ENCODE measurements at regions not wholly inside any gene's neighbourhood (a gene's known extent, or its start where the extent isn't known, plus 50 kb on each side); places are given as distances from the start of the nearest gene placed in this dataset.
"Not testable (repeated sequence)": the region's sequence is repeated elsewhere in the genome, so short reads cannot be mapped to it uniquely, and the experiment has no call there.

GRCh38 chr1:22210636-22211035 is 67.7 kb upstream of the WNT4 start:
- DNase-seq (ENCODE audit: low read depth), result no peak
- TF ChIP-seq, protein P1, sequence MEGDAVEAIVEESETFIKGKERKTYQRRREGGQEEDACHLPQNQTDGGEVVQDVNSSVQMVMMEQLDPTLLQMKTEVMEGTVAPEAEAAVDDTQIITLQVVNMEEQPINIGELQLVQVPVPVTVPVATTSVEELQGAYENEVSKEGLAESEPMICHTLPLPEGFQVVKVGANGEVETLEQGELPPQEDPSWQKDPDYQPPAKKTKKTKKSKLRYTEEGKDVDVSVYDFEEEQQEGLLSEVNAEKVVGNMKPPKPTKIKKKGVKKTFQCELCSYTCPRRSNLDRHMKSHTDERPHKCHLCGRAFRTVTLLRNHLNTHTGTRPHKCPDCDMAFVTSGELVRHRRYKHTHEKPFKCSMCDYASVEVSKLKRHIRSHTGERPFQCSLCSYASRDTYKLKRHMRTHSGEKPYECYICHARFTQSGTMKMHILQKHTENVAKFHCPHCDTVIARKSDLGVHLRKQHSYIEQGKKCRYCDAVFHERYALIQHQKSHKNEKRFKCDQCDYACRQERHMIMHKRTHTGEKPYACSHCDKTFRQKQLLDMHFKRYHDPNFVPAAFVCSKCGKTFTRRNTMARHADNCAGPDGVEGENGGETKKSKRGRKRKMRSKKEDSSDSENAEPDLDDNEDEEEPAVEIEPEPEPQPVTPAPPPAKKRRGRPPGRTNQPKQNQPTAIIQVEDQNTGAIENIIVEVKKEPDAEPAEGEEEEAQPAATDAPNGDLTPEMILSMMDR (IDR thresholded peaks at IDR 0.05; ENCODE audit: insufficient read depth, low read length), result no peak
- H3K4me3 ChIP-seq (ENCODE audit: low read depth, low read length), result no peak overlapping the region

DNA sequence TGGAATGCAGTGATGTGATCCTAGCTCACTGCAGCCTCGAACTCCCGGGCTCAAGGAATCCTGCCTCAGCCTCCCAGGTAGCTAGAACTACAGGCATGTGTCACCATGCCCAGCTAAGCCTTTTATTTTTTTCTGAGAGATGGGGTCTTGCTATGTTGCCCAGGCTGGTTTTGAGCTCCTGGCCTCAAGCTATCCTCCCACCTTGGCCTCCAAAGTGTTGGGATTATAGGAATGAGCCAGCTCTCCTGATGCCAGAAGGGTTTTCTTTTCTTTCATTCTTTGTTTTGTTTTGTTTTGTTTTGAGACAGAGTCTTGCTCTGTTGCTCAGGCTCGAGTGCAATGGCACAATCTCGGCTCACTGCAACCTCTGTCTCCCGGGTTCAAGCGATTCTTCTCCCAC is 68.6 kb upstream of the WNT4 start:
- DNase-seq (ENCODE audit: low read depth); H3K4me3 ChIP-seq (ENCODE audit: low read depth, low read length): not testable (repeated sequence)

DNA sequence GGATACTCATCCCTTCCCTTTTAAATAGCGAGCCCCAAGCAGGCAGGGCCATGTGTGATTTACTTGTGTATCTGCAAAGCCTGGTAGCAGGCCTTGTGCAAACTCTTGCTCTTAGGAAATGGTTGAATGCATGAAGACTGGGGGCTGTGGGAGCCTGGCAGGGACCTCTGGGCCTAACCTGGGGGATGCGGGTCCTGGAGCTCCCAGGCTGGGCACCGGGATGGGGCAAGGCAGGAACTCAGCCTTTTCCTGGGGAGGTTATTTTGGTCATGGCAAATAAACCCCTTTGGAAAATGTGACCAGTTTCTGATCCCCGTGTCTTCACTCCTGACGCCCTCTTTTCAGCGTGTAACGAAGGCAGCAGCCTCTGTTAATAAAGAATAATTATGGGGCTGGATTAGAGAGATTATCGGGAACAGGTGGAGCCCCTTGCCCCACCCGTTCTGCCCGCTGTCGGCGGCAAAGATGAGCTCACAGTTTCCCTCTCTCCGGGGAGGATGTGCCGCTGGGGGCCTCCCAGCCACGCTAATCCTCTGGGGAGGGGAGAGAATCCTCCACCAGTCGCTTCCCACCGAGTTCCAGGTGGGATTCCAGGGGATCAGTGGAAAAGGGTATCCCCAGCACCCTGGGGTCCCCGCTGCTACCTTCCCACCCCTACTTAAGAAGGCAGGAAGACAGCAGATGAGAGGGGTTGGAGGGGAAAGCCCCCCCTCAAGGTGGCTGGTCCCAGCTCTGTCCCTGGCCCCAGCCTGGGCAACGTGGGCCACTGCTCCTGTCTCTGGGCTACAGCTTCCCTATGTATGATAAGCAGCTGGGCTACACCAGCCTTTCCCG is 69.7 kb upstream of the WNT4 start:
- no peak for DNase-seq (ENCODE audit: low read depth)
- TF ChIP-seq, protein P1 (IDR thresholded peaks at IDR 0.05; ENCODE audit: insufficient read depth, low read length), result no peak
- H3K4me3 ChIP-seq (ENCODE audit: low read depth, low read length), result no peak overlapping the region

GRCh38 chr1:22216210-22216883 is 73.5 kb upstream of the WNT4 start:
- H3K4me3 ChIP-seq (ENCODE audit: low read depth, low read length), result no peak overlapping the region
- no peak for DNase-seq (ENCODE audit: low read depth)
- TF ChIP-seq, protein P1 (IDR thresholded peaks at IDR 0.05; ENCODE audit: insufficient read depth, low read length), result no peak

GRCh38 chr1:22216966-22217365 is 74.1 kb upstream of the WNT4 start:
- no peak for DNase-seq (ENCODE audit: low read depth)
- TF ChIP-seq, protein P1 (IDR thresholded peaks at IDR 0.05; ENCODE audit: insufficient read depth, low read length), result no peak
- no peak overlapping the region for H3K4me3 ChIP-seq (ENCODE audit: low read depth, low read length)

GRCh38 chr1:22217811-22218460 is 75.0 kb upstream of the WNT4 start:
- H3K4me3 ChIP-seq (ENCODE audit: low read depth, low read length), result no peak overlapping the region
- TF ChIP-seq, protein P1 (IDR thresholded peaks at IDR 0.05; ENCODE audit: insufficient read depth, low read length), result no peak
- DNase-seq (ENCODE audit: low read depth), result no peak

- TF ChIP-seq, protein P1 (IDR thresholded peaks at IDR 0.05; ENCODE audit: insufficient read depth, low read length), result no peak
- H3K4me3 ChIP-seq (ENCODE audit: low read depth, low read length), result no peak overlapping the region
- no peak for DNase-seq (ENCODE audit: low read depth)
Measured at GRCh38 chr1:22218618-22219250, 75.8 kb upstream of the WNT4 start.

Measured in fibroblast of the aortic adventitia (primary cell).